GM18873 (cell line): ENCODE measurements at regions not wholly inside any gene's neighbourhood (a gene's known extent, or its start where the extent isn't known, plus 50 kb on each side); places are given as distances from the start of the nearest gene placed in this dataset.
A peak's percentile ranks its signal among the peaks of the same experiment; 100 is the strongest.
"Not testable (repeated sequence)": the region's sequence is repeated elsewhere in the genome, so short reads cannot be mapped to it uniquely, and the experiment has no call there.

ENCODE experiments used
- ATAC-seq: cut with Tn5 transposase; IDR thresholded peaks from one replicate; pipeline ENCODE4 v1.9.1; 2021; ENCODE audit warnings: mild to moderate bottlenecking, moderate library complexity, moderate number of reproducible peaks; ENCODE audit not compliant: unreplicated experiment, low FRiP score

GRCh38 chr4:27616166-27616565 lies 755.5 kb downstream of the STIM2 start:
- ATAC-seq: no peak

DNA sequence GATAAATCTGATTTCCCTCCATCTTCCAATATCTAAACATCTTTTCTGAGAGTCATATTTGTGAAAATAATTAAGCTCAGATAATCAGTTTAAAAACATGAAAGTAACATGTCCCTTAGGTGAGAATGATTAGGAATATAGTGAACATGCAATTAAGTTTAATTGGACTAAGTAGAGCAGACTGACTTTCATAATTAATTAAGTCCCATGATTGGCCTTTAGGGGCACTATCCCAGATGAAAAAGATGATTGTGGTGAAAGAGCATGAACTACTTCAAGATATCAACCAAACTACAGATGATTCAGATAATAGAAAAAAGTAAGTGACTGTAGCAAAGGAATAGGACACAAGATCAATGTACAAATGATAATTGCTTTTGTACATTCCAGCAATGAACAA lies 758.8 kb downstream of the STIM2 start:
- ATAC-seq: no peak

- no peak for ATAC-seq
These were observed 760.2 kb downstream of the STIM2 start for GRCh38 chr4:27620886-27621285.

DNA sequence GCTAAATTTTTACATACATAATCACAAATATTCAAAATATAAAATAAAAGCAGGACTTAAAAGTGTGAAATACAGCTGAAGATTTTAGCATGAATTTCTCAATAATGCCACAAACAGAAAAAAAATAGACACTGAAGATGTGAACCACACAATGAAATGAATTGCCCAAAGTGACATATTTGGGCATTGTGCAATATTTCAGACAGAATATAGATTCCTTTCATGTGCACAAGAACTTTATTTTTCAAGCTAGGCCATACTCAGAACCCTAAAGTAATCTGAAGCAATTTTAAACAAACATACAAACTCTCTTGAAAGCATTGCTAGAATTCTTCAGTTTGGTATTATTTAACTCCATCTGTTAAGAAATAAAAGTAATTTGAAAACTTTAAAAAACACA lies 764.1 kb downstream of the STIM2 start:
- ATAC-seq: no peak

- no peak for ATAC-seq
These were observed 768.0 kb downstream of the STIM2 start for GRCh38 chr4:27628609-27629008.

- ATAC-seq: no peak
These were observed 769.0 kb downstream of the STIM2 start for GRCh38 chr4:27629532-27630225.

GRCh38 chr4:27635936-27636913 lies 775.6 kb downstream of the STIM2 start:
- no peak for ATAC-seq

DNA sequence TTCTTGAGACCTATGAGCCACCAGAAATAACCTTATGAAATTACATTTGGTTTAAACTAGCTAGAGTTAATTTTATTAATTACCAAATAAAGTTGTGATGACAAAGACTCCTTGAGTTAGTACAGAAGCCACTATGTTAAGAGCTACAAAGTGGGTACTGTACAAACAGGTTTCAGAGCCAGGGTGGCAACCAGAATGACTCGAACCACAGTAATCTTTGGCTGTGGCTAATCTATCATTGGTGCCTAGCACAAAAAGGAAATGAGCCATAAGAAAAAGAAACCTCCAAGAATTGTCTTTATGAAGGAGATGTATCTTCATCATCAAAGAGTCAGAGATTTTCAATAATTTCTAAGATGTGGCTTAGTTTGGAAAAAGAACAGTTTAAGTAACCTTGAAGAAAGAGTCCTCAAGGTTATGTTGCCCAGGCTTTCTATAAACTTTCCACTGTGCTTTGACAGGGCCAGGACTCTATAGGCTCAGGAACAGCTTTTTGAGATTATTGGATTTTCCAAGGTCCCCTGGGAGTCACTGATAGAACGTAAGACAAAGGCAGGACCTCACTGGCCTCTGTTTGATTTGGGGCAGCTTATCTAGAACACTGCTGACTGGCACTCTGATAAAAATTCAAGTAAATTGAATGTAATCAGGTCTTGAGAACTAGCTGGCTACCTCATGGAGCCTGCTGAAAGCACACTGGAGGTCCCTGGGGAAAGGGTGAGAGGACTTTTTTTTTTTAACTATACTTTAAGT lies 777.7 kb downstream of the STIM2 start:
- ATAC-seq: no peak

- no peak for ATAC-seq
These were observed 782.5 kb downstream of the STIM2 start for GRCh38 chr4:27643101-27643500.

DNA sequence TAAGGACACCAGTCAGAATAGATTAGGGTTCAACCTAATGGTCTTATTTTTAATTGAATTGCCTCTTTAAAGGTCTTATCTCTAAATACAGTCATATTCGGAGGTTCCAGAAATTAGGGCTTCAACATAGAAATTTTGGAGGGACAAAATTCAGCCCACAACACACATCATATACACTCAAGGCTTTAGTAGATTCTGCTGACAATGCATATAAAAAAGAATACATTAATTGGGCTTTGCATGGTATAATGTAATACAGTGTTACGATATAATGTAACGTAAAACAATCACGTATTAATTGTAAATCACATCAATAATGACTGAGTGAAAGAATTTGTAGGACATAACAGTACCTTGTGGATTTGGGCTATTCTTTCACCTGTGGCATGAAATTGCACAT lies 787.8 kb downstream of the STIM2 start:
- no peak for ATAC-seq

GRCh38 chr4:27662426-27662825 lies 801.8 kb downstream of the STIM2 start:
- no peak for ATAC-seq

DNA sequence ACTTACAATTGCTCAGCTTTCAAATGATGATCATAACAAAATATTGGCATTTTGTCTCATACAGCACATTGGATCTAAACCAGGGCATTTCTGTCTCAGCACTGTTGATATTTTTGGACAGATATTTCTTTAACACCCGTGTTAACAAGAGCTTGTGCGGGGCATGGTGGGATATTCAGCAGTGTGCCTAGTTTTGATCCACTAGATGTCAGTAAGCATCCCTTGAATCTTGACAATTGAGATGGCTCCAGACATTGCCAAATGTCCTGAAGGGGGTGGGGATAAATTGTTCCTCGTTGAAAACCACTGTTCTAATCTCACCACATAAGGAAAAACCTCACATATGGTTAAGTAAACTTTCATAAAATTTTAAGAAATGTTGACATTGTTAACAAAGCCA lies 806.3 kb downstream of the STIM2 start:
- ATAC-seq: no peak

GRCh38 chr4:27668001-27668400 lies 807.4 kb downstream of the STIM2 start:
- no peak for ATAC-seq

DNA sequence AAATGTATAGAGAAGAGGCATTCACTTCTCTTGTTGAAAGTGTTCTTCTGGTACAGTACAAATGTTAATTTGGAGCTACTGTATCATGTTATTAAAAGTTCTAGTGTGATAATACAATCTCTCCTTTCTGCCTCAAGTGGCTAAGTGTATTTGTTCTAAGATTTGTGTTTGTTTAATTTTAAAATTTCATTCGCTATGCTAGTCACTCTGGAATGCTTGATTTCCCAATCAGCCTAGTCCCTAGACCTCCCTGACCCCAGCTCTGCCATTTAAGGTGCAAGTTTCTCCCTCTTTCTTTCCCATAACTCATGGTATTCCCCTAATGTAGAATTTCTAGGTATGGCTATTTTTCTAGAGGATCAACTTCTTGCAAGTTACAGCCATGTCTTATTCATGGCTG lies 817.4 kb downstream of the STIM2 start:
- no peak for ATAC-seq

GRCh38 chr4:27684610-27685011 lies 824.0 kb downstream of the STIM2 start:
- ATAC-seq: peak; percentile 74

DNA sequence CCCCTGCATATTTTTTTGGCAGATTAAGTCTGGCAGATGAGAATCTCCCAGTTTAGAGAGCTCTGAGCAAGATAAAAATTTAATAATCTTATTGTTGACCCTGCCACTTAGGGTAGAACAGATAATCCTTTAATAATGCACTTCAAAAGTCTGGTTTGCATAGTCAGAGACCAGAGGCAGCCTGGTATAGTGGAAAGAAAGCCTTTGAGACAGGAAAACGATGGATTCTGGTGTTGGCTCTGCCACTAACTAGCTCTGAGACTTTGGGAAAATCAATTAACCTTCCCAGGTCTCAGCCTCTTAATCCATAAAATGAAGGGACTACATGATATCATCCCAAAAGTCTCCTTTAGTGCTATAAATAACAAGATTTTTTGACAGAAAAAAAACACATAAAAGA lies 824.5 kb downstream of the STIM2 start:
- no peak for ATAC-seq

- no peak for ATAC-seq
These were observed 825.3 kb downstream of the STIM2 start for GRCh38 chr4:27685947-27686346.

DNA sequence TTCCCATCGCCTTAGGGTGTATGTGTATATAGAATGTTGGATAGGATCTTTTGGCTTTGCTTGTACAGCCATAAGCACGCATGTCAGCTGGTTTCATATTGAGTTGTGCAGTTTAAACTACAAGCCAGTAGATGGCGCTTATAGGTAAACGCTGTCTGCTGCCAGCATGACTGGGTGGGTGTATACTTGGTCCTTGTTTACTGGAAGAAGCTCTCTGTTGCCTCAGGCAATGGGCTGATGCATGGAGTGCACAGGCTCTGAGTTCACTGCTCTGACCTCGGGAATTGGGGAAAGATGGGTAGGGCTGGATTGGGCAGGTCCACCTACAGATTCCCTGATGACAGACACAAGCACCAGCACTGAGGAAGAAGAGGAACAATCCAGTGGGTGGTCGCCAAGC lies 831.5 kb downstream of the STIM2 start:
- peak; percentile 79 for ATAC-seq

GRCh38 chr4:27692868-27693634 lies 832.4 kb downstream of the STIM2 start:
- ATAC-seq: no peak

DNA sequence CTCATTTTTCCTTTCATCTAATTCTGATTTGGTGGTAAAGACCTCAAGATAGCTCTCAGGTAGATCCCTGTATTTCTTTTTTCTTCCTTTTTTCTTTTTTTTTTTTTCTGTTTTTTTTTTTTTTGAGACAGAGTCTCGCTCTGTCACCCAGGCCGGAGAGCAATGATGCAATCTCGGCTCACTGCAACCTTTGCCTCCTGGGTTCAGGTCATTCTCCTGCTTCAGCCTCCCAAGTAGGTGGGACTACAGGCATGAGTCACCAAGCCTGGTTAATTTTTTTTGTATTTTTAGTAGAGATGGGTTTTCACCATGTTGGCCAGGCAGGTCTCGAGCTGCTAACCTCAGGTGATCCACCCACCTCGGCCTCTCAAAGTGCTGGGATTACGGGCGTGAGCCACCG lies 835.6 kb downstream of the STIM2 start:
- not testable (repeated sequence) for ATAC-seq
